VCaP (cell line): ENCODE measurements at regions not wholly inside any gene's neighbourhood (a gene's known extent, or its start where the extent isn't known, plus 50 kb on each side); places are given as distances from the start of the nearest gene placed in this dataset.

Experiments used
- H3K27ac ChIP-seq: fragments of 450-650 bp; 2 replicates; pipeline ENCODE4 v1.5.1; 2017
- TF ChIP-seq, protein P1 (sequence below): fragments of 450-650 bp; conservative IDR thresholded peaks from 2 replicates; pipeline ENCODE4 v1.5.1; 2017; ENCODE audit warnings: mild to moderate bottlenecking, moderate library complexity

DNA sequence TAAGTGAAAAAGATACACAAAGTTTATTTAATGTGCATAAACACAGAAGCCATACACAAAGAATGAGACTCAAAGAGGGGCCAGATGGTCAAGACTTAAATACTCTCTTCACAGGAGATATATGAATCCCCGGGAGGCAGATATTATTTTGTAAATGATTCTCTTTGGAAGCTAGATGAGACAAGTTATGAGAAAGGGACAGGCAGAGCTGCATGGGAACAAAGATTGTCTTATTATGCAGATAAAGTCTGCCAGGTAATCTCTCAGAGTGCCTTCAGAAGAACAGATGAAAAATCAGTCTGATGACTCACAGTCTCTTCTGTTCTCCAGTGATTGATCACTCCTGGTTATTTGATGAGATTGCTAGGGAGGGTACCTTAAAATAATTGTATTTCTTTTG lies 89.0 kb downstream of the NAF1 start:
- TF ChIP-seq, protein P1, sequence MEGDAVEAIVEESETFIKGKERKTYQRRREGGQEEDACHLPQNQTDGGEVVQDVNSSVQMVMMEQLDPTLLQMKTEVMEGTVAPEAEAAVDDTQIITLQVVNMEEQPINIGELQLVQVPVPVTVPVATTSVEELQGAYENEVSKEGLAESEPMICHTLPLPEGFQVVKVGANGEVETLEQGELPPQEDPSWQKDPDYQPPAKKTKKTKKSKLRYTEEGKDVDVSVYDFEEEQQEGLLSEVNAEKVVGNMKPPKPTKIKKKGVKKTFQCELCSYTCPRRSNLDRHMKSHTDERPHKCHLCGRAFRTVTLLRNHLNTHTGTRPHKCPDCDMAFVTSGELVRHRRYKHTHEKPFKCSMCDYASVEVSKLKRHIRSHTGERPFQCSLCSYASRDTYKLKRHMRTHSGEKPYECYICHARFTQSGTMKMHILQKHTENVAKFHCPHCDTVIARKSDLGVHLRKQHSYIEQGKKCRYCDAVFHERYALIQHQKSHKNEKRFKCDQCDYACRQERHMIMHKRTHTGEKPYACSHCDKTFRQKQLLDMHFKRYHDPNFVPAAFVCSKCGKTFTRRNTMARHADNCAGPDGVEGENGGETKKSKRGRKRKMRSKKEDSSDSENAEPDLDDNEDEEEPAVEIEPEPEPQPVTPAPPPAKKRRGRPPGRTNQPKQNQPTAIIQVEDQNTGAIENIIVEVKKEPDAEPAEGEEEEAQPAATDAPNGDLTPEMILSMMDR: no peak
- no peak overlapping the region for H3K27ac ChIP-seq

DNA sequence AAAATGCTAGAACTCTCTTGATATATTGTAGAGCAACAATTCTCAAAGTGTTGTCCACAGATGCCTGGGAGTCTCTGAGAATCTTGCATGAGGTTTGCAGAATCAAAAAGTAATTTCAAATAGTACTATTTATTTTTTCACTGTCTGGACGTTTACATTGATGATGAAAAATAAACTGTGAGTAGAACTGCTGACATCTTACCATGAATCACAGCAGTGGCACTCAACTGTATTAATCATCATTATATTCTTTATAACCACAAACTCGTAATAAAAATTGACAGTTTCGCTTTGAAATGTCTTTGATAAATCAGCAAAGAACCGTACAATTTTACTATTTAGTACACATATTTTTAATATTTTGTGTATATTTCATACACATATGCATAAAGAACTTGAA lies 94.5 kb downstream of the NAF1 start:
- no peak overlapping the region for H3K27ac ChIP-seq
- TF ChIP-seq, protein P1: no peak

DNA sequence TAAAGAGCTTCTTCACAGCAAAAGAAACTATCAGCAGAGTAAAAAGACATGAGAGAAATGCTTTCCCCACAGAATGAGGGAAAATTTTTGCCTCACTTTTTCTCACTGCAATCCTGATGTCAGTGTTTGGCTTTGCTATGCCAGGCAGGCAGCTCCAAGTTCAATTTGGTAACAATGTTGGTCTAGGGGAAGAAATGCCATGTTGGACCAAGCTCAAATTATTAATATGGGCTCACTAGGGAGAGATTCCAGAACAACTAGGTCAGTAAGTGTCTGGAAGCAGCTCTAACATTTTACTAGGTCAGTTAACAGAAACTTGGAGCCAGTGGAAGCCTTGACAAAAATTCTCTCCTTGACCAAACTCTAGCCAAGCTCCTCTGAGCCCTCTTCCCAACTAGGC lies 95.4 kb downstream of the NAF1 start:
- H3K27ac ChIP-seq: no peak overlapping the region
- TF ChIP-seq, protein P1: no peak

DNA sequence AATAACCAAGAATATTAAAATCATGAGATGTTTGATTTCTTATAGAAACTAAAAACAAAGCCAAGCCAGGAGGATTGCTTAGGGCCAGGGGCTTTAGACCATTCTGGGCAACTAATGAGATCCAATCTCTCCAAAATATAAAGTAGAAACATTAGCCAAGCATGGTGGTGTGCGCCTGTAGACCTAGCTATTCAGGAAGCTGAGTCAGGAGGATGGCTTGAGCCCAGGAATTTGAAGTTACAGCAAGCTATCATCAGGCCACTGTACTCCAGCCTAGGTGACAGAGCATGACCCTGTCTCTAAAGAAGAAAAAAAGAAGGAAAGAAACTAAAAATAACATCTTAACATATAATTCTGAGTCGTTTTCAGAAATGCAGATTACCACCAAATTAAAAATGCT lies 96.7 kb downstream of the NAF1 start:
- TF ChIP-seq, protein P1: no peak
- no peak overlapping the region for H3K27ac ChIP-seq

DNA sequence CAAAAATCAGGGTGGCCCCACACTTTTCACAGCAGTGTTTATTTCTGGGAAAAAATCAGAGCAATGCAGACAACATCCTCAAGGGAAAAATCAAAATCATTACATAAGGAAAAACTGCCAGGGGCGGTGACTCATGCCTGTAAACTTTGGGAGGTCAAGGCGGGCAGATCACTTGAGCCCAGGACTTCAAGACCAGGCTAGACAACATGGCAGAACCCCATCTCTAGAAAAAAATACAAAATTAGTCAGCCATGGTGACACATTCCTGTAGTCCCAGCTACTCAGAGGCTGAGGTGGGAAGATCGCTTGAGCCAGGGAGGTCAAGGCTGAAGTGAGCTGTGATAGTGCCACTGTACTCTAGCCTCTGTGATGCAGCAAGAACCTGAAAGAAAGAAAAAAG lies 102.8 kb downstream of the NAF1 start:
- no peak overlapping the region for H3K27ac ChIP-seq
- TF ChIP-seq, protein P1: no peak

DNA sequence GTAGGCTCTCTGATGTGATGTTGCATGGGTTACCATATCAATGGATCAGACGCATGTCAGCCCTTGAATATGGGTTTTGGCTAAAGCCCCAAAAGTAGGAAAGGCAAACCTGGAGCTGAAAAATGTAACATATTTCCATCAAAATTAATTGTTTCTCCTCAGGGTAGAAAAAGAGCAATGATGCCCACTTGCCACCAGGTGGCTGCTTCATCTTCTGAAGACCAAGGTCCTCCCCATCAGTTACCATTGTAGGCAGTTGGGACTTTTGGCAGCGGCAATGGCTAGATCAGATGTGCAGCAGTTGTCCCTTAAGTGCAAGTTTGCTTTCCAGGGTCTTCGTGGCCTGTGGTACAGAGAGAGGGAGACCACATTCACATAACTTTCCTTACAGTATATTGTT lies 118.2 kb downstream of the NAF1 start:
- TF ChIP-seq, protein P1: peak; percentile 83
- no peak overlapping the region for H3K27ac ChIP-seq

DNA sequence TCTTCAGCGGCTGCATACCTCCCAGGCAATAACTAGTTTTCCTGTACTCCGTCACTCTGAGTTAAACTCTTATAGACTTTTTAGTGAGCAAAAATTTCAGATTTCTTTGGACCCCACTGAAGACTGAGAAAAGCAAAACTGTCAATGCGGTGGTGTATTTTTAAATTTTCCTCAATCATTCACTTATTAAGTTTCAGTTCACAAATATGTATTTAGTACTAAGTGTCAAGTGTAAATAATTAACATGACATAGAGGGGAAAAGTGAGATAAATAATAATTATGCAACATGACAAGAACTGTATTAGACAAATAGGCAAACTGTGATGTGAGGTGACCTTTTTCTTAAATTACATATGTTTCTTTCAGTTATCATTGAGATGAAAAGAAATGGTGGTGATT lies 124.4 kb downstream of the NAF1 start:
- TF ChIP-seq, protein P1: no peak
- no peak overlapping the region for H3K27ac ChIP-seq

DNA sequence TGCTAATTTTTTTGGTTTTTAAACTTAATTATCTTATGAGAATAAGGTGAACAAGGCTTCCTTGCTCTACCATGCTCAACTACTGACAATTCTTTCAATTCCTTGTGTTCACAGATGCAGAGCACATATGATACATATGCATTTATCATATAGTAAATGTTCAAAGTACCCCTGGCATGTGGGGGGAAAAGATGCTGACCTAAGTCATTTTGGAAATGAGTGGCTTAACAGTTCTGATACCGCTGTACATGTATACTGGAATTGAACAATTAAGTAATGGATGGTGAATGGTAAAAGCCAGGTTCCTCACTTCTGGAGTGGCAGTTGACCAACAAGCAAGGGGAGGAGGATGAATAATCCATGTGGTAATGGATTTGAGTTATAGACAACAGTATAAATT lies 149.6 kb downstream of the NAF1 start:
- TF ChIP-seq, protein P1: no peak
- no peak overlapping the region for H3K27ac ChIP-seq
